ENCODE measurements at regions not wholly inside any gene's neighbourhood (a gene's known extent, or its start where the extent isn't known, plus 50 kb on each side); places are given as distances from the start of the nearest gene placed in this dataset.

DNA sequence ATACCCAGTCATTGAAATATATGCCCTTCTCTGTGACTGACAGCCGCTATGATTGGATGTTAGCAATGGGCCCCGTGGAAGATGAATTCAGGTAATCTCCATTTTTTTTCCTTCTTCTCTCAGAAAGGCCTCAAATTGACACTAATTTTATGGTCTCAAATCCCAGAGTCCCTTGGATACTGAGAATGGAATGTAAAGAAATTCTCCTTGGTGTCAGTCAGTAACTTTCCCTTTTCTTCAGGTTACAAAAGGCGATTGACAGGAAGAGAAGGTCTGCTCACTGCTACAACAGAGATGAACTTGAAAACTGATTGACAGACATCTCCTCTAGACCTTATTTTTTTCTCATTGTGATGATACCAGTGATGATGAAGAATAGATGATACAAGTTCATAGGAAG is 748.3 kb downstream of the MAT2B start:
- FAIRE-seq (no peak), ATAC-seq (no peak), DNase-seq (ENCODE audit: low spot score) (no peak)
- no TSS peak for BruUV-seq (replicated peaks)
- TF ChIP-seq HOXA3 (CRISPR knock-in tag; IDR thresholded peaks at IDR 0.05), result no peak
- no peak for TF ChIP-seq ZNF598 (CRISPR knock-in tag; IDR thresholded peaks at IDR 0.05; ENCODE audit: borderline replicate concordance)
- TF ChIP-seq, protein P1, sequence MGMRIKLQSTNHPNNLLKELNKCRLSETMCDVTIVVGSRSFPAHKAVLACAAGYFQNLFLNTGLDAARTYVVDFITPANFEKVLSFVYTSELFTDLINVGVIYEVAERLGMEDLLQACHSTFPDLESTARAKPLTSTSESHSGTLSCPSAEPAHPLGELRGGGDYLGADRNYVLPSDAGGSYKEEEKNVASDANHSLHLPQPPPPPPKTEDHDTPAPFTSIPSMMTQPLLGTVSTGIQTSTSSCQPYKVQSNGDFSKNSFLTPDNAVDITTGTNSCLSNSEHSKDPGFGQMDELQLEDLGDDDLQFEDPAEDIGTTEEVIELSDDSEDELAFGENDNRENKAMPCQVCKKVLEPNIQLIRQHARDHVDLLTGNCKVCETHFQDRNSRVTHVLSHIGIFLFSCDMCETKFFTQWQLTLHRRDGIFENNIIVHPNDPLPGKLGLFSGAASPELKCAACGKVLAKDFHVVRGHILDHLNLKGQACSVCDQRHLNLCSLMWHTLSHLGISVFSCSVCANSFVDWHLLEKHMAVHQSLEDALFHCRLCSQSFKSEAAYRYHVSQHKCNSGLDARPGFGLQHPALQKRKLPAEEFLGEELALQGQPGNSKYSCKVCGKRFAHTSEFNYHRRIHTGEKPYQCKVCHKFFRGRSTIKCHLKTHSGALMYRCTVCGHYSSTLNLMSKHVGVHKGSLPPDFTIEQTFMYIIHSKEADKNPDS (CRISPR knock-in tag; IDR thresholded peaks at IDR 0.05), result no peak
- TF ChIP-seq RBM22 (optimal IDR thresholded peaks at IDR 0.05; ENCODE audit: low read length), result no peak
- TF ChIP-seq, protein P2, sequence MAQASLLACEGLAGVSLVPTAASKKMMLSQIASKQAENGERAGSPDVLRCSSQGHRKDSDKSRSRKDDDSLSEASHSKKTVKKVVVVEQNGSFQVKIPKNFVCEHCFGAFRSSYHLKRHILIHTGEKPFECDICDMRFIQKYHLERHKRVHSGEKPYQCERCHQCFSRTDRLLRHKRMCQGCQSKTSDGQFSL (CRISPR knock-in tag; IDR thresholded peaks at IDR 0.05), result no peak
- no peak for TF ChIP-seq ZNF605 (CRISPR knock-in tag; IDR thresholded peaks at IDR 0.05)
- no peak for TF ChIP-seq ZNF282 (IDR thresholded peaks at IDR 0.05; ENCODE audit: partially characterized antibody)
- TF ChIP-seq, protein P3, sequence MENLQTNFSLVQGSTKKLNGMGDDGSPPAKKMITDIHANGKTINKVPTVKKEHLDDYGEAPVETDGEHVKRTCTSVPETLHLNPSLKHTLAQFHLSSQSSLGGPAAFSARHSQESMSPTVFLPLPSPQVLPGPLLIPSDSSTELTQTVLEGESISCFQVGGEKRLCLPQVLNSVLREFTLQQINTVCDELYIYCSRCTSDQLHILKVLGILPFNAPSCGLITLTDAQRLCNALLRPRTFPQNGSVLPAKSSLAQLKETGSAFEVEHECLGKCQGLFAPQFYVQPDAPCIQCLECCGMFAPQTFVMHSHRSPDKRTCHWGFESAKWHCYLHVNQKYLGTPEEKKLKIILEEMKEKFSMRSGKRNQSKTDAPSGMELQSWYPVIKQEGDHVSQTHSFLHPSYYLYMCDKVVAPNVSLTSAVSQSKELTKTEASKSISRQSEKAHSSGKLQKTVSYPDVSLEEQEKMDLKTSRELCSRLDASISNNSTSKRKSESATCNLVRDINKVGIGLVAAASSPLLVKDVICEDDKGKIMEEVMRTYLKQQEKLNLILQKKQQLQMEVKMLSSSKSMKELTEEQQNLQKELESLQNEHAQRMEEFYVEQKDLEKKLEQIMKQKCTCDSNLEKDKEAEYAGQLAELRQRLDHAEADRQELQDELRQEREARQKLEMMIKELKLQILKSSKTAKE (CRISPR knock-in tag; IDR thresholded peaks at IDR 0.05; ENCODE audit: borderline replicate concordance), result no peak
- TF ChIP-seq, protein P4, sequence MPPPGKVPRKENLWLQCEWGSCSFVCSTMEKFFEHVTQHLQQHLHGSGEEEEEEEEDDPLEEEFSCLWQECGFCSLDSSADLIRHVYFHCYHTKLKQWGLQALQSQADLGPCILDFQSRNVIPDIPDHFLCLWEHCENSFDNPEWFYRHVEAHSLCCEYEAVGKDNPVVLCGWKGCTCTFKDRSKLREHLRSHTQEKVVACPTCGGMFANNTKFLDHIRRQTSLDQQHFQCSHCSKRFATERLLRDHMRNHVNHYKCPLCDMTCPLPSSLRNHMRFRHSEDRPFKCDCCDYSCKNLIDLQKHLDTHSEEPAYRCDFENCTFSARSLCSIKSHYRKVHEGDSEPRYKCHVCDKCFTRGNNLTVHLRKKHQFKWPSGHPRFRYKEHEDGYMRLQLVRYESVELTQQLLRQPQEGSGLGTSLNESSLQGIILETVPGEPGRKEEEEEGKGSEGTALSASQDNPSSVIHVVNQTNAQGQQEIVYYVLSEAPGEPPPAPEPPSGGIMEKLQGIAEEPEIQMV (CRISPR knock-in tag; IDR thresholded peaks at IDR 0.05; ENCODE audit: low read depth), result no peak
- no peak overlapping the region for H3K9ac ChIP-seq (ENCODE audit: insufficient read depth, low read depth, low read length)
- in situ Hi-C loops (cut with HindIII; ENCODE audit: extremely low pct_ligation_motif_present, low pct_unique_long_range_greater_than_20kb), result no loop called here
- H3K79me2 ChIP-seq (ENCODE audit: insufficient read depth, low read length), result no peaks in the 10 kb centered on the region
- no peak overlapping the region for H3K4me2 ChIP-seq (ENCODE audit: low read depth, low read length)
- H2AFZ ChIP-seq (ENCODE audit: low read length), result no peak overlapping the region
- H3K4me3 ChIP-seq (replicated peaks in 1 of 3; ENCODE audit: insufficient read depth in 1 of 3, low read depth in 2 of 3, low read length in 3 of 3), result no peak overlapping the region
- H3K4me1 ChIP-seq (ENCODE audit: insufficient read depth, low read length), result no peaks in the 10 kb centered on the region
- H3K27me3 ChIP-seq (ENCODE audit: control insufficient read depth in 1 of 2, insufficient read depth in 2 of 2, low read length in 2 of 2), result no peaks in the 10 kb centered on the region
- ChIA-PET POLR2A (no interaction called here), CTCF (ENCODE audit: low intra/inter-chr PET ratio, low total read pairs) (no interaction called here)
- H3K27ac ChIP-seq (ENCODE audit: extremely low read length, insufficient read depth, low read length), result no peak overlapping the region
- no peaks in the 10 kb centered on the region for H3K36me3 ChIP-seq (replicated peaks in 1 of 2; ENCODE audit: control insufficient read depth in 1 of 2, insufficient read depth in 2 of 2, low read length in 2 of 2)
- no peaks in the 10 kb centered on the region for H3K9me3 ChIP-seq (ENCODE audit: low read length)
- no peaks in the 10 kb centered on the region for H4K20me1 ChIP-seq (ENCODE audit: insufficient read depth, low read length)
- intact Hi-C loops (cut with micrococcal nuclease; ENCODE audit: unreplicated experiment), result no loop called here
- 9% methylated on average over 3 of the region's 3 CpGs for WGBS (ENCODE audit: low lambda C conversion rate)
